Loucy (cell line): ENCODE measurements at regions not wholly inside any gene's neighbourhood (a gene's known extent, or its start where the extent isn't known, plus 50 kb on each side); places are given as distances from the start of the nearest gene placed in this dataset.

Experiments used
- H2AFZ ChIP-seq: fragments of 200-600 bp; sonication (generic); 2 replicates; pipeline ENCODE4 v1.6.0; 2016; ENCODE audit warnings: antibody characterized with exemption, mild to moderate bottlenecking, low read length, moderate library complexity
- H3F3A ChIP-seq: fragments of 200-600 bp; 2 replicates; pipeline ENCODE4 v1.6.0; 2016; ENCODE audit warnings: antibody characterized with exemption, low read depth, mild to moderate bottlenecking
- H3K27me3 ChIP-seq: fragments of 200-600 bp; sonication (generic); 2 replicates; pipeline ENCODE4 v1.6.1; 2014; ENCODE audit warnings: low read length, mild to moderate bottlenecking; ENCODE audit not compliant: insufficient read depth, poor library complexity, severe bottlenecking
- H3K36me3 ChIP-seq: fragments of 200-600 bp; sonication (generic); 2 replicates; pipeline ENCODE4 v1.6.1; 2016; ENCODE audit warnings: low read length; ENCODE audit not compliant: insufficient read depth
- H3K4me1 ChIP-seq: fragments of 200-600 bp; sonication (generic); 2 replicates; pipeline ENCODE4 v1.5.1; 2014; ENCODE audit warnings: low read length, mild to moderate bottlenecking; ENCODE audit not compliant: insufficient read depth, poor library complexity, severe bottlenecking
- H3K4me2 ChIP-seq: fragments of 200-600 bp; sonication (generic); 2 replicates; pipeline ENCODE4 v1.6.0; 2014; ENCODE audit warnings: antibody characterized with exemption, low read length, low read depth, mild to moderate bottlenecking; ENCODE audit not compliant: poor library complexity, severe bottlenecking
- H3K4me3 ChIP-seq: fragments of 200-600 bp; sonication (generic); 2 replicates; pipeline ENCODE4 v1.5.1; 2014; ENCODE audit warnings: low read length, mild to moderate bottlenecking, mixed read lengths; ENCODE audit not compliant: poor library complexity, severe bottlenecking
- H3K79me2 ChIP-seq: fragments of 200-600 bp; sonication (generic); 2 replicates; pipeline ENCODE4 v1.6.1; 2014; ENCODE audit warnings: low read length; ENCODE audit not compliant: insufficient read depth
- H3K9ac ChIP-seq: fragments of 200-600 bp; sonication (generic); 2 replicates; pipeline ENCODE4 v1.6.0; 2014; ENCODE audit warnings: mild to moderate bottlenecking, low read depth, low read length, moderate library complexity; ENCODE audit not compliant: poor library complexity, severe bottlenecking
- H3K9me2 ChIP-seq: fragments of 200-600 bp; sonication (generic); replicated peaks from 2 replicates; pipeline ENCODE4 v1.6.1; 2016; ENCODE audit warnings: low read depth, low read length, mixed read lengths
- H3K9me3 ChIP-seq: fragments of 200-600 bp; sonication (generic); 2 replicates; pipeline ENCODE4 v1.6.1; 2014; ENCODE audit warnings: mild to moderate bottlenecking, antibody characterized with exemption, low read length, low read depth; ENCODE audit not compliant: insufficient read depth
- H4K20me1 ChIP-seq: fragments of 200-600 bp; sonication (generic); 2 replicates; pipeline ENCODE4 v1.6.0; 2014; ENCODE audit warnings: antibody characterized with exemption, low read length, mild to moderate bottlenecking; ENCODE audit not compliant: insufficient read depth, poor library complexity, severe bottlenecking
- CTCF ChIP-seq: fragments of 200-600 bp; sonication (generic); conservative IDR thresholded peaks from 2 replicates; pipeline ENCODE4 v1.5.1; 2014; ENCODE audit warnings: mild to moderate bottlenecking, antibody characterized with exemption, low read length
- EZH2phosphoT487 ChIP-seq: fragments of 200-600 bp; IDR thresholded peaks from 2 replicates; pipeline ENCODE4 v1.6.1; 2018; ENCODE audit warnings: antibody characterized with exemption, mild to moderate bottlenecking, moderate library complexity, borderline replicate concordance

DNA sequence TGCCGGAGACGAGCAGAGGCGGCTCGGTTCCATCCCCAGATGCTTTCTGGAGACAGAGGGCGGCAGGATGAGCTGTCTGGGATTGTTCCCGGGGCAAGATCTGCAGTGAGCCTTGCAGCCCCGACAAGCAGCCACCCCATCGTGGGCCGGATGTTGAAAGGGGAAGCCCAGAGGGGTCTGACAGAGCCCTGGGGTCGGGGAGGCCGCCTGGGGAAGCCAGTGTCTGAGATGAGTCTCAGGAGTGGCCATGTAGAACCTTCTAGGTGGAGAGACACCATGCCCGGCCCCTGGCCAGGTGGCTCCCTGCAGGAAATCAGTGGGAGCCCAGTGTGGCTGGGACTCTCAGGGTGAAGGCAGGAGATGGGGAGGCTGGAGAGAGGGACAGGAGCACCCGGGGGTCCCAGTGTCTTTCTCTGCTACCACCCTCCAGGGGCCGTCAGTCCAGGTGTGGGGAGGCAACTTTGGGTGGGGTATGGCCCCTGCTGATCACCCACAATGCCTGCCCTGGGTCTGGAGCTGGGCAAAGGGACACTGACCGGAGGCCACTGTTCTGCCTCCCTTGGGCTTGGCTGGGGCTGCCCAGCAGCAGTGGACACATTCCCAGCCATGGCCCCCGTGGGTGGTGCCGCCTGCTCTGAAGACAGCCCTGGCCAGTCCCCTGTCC is 128.3 kb upstream of the HS6ST1 start:
- Histone ChIP-seq H2AFZ (no peak overlapping the region), H3F3A (no peaks in the 10 kb centered on the region), H3K4me2 (no peak overlapping the region), H3K9me2 (no peaks in the 10 kb centered on the region), H3K36me3 (no peaks in the 10 kb centered on the region), H3K4me1 (peaks cover 14% of the 10 kb centered on the region), H3K79me2 (no peaks in the 10 kb centered on the region), H4K20me1 (no peaks in the 10 kb centered on the region), H3K27me3 (no peaks in the 10 kb centered on the region), H3K9ac (no peak overlapping the region), H3K4me3 (no peak overlapping the region), H3K9me3 (no peaks in the 10 kb centered on the region)
- no peak for TF ChIP-seq CTCF

GRCh38 chr2:128447538-128447995 is 128.9 kb upstream of the HS6ST1 start:
- Histone ChIP-seq H3K79me2 (no peaks in the 10 kb centered on the region), H3K9ac (no peak overlapping the region), H3K9me3 (no peaks in the 10 kb centered on the region), H3K4me1 (peaks cover 9% of the 10 kb centered on the region), H3K4me3 (no peak overlapping the region), H2AFZ (no peak overlapping the region), H3F3A (no peaks in the 10 kb centered on the region), H3K36me3 (no peaks in the 10 kb centered on the region), H3K27me3 (no peaks in the 10 kb centered on the region), H3K4me2 (no peak overlapping the region), H4K20me1 (no peaks in the 10 kb centered on the region), H3K9me2 (no peaks in the 10 kb centered on the region)
- TF ChIP-seq CTCF (no peak), EZH2phosphoT487 (no peak)

GRCh38 chr2:128448331-128449225 is 129.9 kb upstream of the HS6ST1 start:
- no peak overlapping the region for H3K4me2 ChIP-seq
- no peaks in the 10 kb centered on the region for H3K79me2 ChIP-seq
- no peaks in the 10 kb centered on the region for H3K27me3 ChIP-seq
- H3K9me3 ChIP-seq: no peaks in the 10 kb centered on the region
- H2AFZ ChIP-seq: no peak overlapping the region
- H4K20me1 ChIP-seq: no peaks in the 10 kb centered on the region
- H3K4me3 ChIP-seq: no peak overlapping the region
- peaks cover 9% of the 10 kb centered on the region for H3K4me1 ChIP-seq
- TF ChIP-seq EZH2phosphoT487 (no peak), CTCF (no peak)
- no peak overlapping the region for H3K9ac ChIP-seq
- no peaks in the 10 kb centered on the region for H3K36me3 ChIP-seq
- H3K9me2 ChIP-seq: no peaks in the 10 kb centered on the region
- no peaks in the 10 kb centered on the region for H3F3A ChIP-seq
